Ascending aorta (tissue), 2 donors: ENCODE measurements at regions not wholly inside any gene's neighbourhood (a gene's known extent, or its start where the extent isn't known, plus 50 kb on each side); places are given as distances from the start of the nearest gene placed in this dataset.

Experiments used
- DNase-seq, 2 donors: peaks; one replicate each; pipeline ENCODE4 v3.0.0-alpha.2; 2019; ENCODE audit warnings: low spot score in 2 of 2
- H3K27ac ChIP-seq, 2 donors: fragments of 200-600 bp; sonication (generic); one replicate each; pipeline ENCODE4 v1.5.1; 2016 to 2017; ENCODE audit warnings: mild to moderate bottlenecking in 1 of 2
- H3K27me3 ChIP-seq: fragments of 200-600 bp; sonication (generic); one replicate; pipeline ENCODE4 v1.5.1; 2017
- H3K36me3 ChIP-seq, 2 donors: fragments of 200-600 bp; sonication (generic); one replicate each; pipeline ENCODE4 v1.5.1; 2016
- H3K4me1 ChIP-seq, 2 donors: fragments of 200-600 bp; sonication (generic); one replicate each; pipeline ENCODE4 v1.5.1; 2016 to 2017; ENCODE audit warnings: mild to moderate bottlenecking in 1 of 2
- H3K4me3 ChIP-seq, 2 donors: fragments of 200-600 bp; sonication (generic); one replicate each; pipeline ENCODE4 v1.5.1; 2016 to 2017; ENCODE audit warnings: mild to moderate bottlenecking in 1 of 2
- H3K9me3 ChIP-seq, 2 donors: fragments of 200-600 bp; sonication (generic); one replicate each; pipeline ENCODE4 v1.5.1; 2016
- intact Hi-C: fragments of 100-400 bp; cut with DNase I; formaldehyde crosslinking; loops from one replicate; pipeline ENCODE4 v1.15.1; 2023
- TF ChIP-seq, protein P1 (sequence below), 3 experiments: fragments of 200-600 bp in 2 of 3; fragments of 450-650 bp in 1 of 3; sonication (generic) in 2 of 3; IDR thresholded peaks; one replicate each; pipeline ENCODE4 v1.5.1; 2016 to 2019; ENCODE audit warnings: antibody characterized with exemption in 3 of 3, mild to moderate bottlenecking in 1 of 3, moderate library complexity in 1 of 3

DNA sequence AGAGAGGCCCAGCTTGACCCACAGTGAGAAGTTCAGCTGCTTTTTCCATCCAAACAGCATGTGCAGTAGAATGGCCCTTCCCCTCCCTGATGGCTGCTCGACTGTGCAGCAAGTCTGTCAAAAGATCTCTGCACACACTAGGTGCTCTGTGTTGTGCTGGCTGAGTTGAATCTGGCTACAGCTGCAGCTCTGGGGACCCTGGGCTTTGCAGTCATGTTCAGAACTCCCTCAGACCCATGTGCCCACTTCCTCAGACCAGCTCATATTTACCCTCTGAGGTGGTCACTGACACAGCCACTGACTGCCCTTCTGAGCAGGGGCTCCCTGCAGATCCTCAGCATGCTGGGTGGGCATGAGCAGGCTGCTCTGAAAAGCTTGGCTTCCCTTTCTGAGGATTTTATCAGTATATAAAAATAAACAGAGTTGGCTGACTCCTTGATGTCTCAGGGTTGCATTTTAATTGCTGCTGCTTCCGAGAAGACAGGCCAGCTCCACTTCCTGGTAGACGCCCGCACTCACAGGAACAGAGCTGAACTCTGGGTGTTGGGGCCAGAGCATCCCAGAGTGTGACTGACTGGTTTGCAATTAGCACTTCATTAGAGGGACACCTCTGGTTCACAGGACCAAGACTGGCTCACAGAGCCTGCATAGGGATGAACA, 507.9 kb downstream of the RPS24 start:
- Histone ChIP-seq H3K4me3 (no peak overlapping the region), H3K36me3 (no peaks in the 10 kb centered on the region), H3K27me3 (no peaks in the 10 kb centered on the region), H3K27ac (no peak overlapping the region), H3K4me1 (peaks cover 0 to 5% of the 10 kb centered on the region in 2 donors), H3K9me3 (no peaks in the 10 kb centered on the region)
- no peak for DNase-seq
- intact Hi-C loops: loop anchor here (5.0 to 10.0 kb wide), 2 partner anchors 239 to 523 kb away; partner anchors contain the start of gene ZMIZ1
- TF ChIP-seq, protein P1, sequence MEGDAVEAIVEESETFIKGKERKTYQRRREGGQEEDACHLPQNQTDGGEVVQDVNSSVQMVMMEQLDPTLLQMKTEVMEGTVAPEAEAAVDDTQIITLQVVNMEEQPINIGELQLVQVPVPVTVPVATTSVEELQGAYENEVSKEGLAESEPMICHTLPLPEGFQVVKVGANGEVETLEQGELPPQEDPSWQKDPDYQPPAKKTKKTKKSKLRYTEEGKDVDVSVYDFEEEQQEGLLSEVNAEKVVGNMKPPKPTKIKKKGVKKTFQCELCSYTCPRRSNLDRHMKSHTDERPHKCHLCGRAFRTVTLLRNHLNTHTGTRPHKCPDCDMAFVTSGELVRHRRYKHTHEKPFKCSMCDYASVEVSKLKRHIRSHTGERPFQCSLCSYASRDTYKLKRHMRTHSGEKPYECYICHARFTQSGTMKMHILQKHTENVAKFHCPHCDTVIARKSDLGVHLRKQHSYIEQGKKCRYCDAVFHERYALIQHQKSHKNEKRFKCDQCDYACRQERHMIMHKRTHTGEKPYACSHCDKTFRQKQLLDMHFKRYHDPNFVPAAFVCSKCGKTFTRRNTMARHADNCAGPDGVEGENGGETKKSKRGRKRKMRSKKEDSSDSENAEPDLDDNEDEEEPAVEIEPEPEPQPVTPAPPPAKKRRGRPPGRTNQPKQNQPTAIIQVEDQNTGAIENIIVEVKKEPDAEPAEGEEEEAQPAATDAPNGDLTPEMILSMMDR (IDR thresholded peaks at IDR 0.05): no peak

DNA sequence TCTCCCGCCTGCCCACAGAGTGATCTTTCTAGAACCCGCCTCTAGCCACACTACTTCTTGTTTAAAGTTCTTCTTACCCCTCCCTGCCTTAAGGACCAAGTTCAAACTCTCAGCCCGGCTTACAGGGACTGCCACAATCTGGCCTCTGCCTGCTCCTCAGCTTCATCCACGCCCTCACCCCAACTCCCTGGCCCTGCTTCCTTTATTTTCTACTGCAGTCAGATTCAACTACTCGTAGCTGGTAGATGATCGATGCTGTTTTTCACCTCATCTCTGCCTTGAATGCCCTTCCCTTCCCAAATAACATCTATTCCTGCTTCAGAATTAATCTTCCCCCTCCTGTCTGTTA, 508.5 kb downstream of the RPS24 start:
- intact Hi-C loops: loop anchor here (5.0 to 10.0 kb wide), 2 partner anchors 240 to 523 kb away; partner anchors contain the start of gene ZMIZ1
- Histone ChIP-seq H3K4me1 (peaks cover 0 to 5% of the 10 kb centered on the region in 2 donors), H3K36me3 (no peaks in the 10 kb centered on the region), H3K4me3 (no peak overlapping the region), H3K9me3 (no peaks in the 10 kb centered on the region), H3K27me3 (no peaks in the 10 kb centered on the region), H3K27ac (peak overlapping the region in 1 of 2 donors; percentile 53)
- no peak for DNase-seq
- TF ChIP-seq, protein P1 (IDR thresholded peaks at IDR 0.05): no peak

DNA sequence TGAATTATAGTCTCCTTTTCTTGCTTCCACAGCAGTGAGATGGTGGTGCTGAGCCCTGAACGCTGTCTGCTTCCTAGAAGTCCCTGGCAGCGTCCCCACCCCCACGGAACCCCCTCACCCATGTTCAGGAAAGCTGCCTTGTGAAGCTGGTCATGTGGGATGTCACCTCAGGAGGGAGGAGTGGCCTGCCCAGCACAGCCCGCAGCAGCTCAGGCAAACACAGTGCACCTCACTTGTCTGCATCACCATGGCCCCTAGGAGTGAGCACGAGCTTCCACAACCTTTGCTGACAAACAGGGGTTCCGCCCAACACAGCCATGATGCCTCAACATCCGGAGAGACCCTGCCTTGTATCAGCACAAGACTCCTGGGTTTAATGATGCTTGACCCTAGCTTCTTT, 508.9 kb downstream of the RPS24 start:
- TF ChIP-seq, protein P1 (IDR thresholded peaks at IDR 0.05): no peak
- Histone ChIP-seq H3K4me1 (peaks cover 0 to 5% of the 10 kb centered on the region in 2 donors), H3K4me3 (no peak overlapping the region), H3K27me3 (no peaks in the 10 kb centered on the region), H3K27ac (peak overlapping the region in 1 of 2 donors; percentile 53), H3K9me3 (no peaks in the 10 kb centered on the region), H3K36me3 (no peaks in the 10 kb centered on the region)
- DNase-seq: no peak
- intact Hi-C loops: loop anchor here (5.0 to 10.0 kb wide), 2 partner anchors 240 to 522 kb away; partner anchors contain the start of gene ZMIZ1

DNA sequence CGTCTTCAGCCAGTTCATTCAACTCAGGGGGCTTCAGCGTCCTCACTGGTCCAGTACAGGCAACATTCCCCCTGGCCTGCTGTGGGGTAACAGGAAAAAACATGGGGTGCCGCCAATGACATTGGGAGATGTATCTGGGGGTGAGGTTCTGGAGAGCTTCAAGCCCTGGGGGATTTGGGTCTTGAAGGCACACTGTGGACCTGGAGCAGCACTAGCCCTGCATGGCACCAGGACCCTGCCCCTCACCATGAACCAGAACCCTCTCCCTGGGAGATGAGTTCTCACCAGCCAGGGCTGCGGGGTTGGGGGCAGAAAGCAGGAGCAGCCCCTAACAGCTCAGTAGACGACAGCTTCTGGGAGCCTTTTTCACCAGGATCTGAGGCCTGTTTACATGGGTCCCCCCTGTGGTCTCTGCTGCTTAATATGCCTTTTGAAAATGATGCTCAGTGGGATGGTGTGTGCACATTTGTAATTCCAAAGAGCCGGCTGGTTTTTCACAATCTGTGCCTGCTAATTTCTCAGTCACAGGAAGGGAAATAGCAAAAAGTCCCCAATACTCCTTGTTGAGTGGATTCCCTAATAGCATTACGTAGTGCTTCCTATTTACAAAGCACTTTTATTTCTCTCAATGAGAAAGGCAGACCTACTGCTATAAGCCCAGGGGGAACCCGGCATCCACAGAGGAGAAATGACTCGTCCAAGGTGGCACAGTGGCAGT, 509.5 kb downstream of the RPS24 start:
- DNase-seq: no peak
- TF ChIP-seq, protein P1 (IDR thresholded peaks at IDR 0.05): no peak
- no peak overlapping the region for H3K4me3 ChIP-seq
- no peaks in the 10 kb centered on the region for H3K27me3 ChIP-seq
- H3K27ac ChIP-seq: peak overlapping the region in 1 of 2 donors; percentile 53
- intact Hi-C loops: loop anchor here (5.0 to 10.0 kb wide), 2 partner anchors 241 to 522 kb away; partner anchors contain the start of gene ZMIZ1
- no peaks in the 10 kb centered on the region for H3K9me3 ChIP-seq
- peaks cover 0 to 5% of the 10 kb centered on the region in 2 donors for H3K4me1 ChIP-seq
- no peaks in the 10 kb centered on the region for H3K36me3 ChIP-seq

DNA sequence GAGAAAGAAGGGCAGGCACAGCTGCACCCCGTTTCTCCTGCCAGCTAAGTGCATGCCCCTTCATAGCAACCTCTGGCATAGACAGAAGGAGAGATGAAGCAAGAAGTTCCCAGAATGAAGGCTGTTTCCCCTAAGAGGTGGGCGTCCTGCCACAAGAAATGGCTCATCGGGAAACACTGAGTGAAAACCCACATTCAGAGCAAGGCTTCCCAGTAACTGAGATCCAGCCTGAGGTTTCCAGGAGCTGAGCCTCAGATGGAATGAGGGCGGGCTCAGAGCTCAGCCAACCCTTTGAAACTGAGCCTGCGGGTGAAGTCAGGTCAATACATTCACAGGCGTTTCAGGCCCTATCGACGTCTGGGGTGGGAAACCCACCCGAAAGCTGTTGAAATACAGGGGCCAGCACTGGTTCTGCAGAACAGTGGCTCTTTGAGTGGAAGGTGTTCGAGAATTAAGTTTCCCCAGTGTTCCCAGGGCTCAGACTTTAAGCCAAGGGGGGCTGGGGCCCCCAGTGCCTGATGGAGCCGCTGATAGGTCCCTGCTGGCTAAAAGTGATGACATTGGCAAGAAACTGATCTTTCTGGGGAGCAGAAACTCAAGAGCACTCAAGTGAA, 510.2 kb downstream of the RPS24 start:
- intact Hi-C loops: loop anchor here (5.0 to 10.0 kb wide), 2 partner anchors 242 to 521 kb away; partner anchors contain the start of gene ZMIZ1

More for the DNA sequence above, 510.2 kb downstream of the RPS24 start:
- peak in 1 of 2 donors; percentile 89 for DNase-seq
- no peaks in the 10 kb centered on the region for H3K9me3 ChIP-seq
- peaks cover 0 to 5% of the 10 kb centered on the region in 2 donors for H3K4me1 ChIP-seq
- H3K27ac ChIP-seq: peak overlapping the region; percentile 39 to 53
- H3K27me3 ChIP-seq: no peaks in the 10 kb centered on the region
- TF ChIP-seq, protein P1 (IDR thresholded peaks at IDR 0.05): no peak
- no peaks in the 10 kb centered on the region for H3K36me3 ChIP-seq
- H3K4me3 ChIP-seq: no peak overlapping the region
